Cardiac muscle cell (in vitro differentiated cells and primary cell): ENCODE measurements at regions not wholly inside any gene's neighbourhood (a gene's known extent, or its start where the extent isn't known, plus 50 kb on each side); places are given as distances from the start of the nearest gene placed in this dataset.
A peak's percentile ranks its signal among the peaks of the same experiment; 100 is the strongest.

Experiments
- DNase-seq, 2 donors: peaks; one replicate each; pipeline versions ENCODE4 v3.0.0 to v3.0.0-alpha.2; 2010 to 2017; ENCODE audit warnings: low read depth in 1 of 2, low spot score in 1 of 2
- H3K27ac ChIP-seq: fragments of 200-600 bp; sonication (generic); 2 replicates; pipeline ENCODE4 v1.5.1; 2016
- H3K27me3 ChIP-seq: fragments of 200-600 bp; sonication (generic); 2 replicates; pipeline ENCODE4 v1.6.0; 2016; ENCODE audit warnings: control low read depth
- H3K36me3 ChIP-seq: fragments of 200-600 bp; sonication (generic); 2 replicates; pipeline ENCODE4 v1.5.1; 2016; ENCODE audit warnings: control low read depth
- H3K4me1 ChIP-seq: fragments of 200-600 bp; sonication (generic); 2 replicates; pipeline ENCODE4 v1.8.1; 2017; ENCODE audit warnings: low read depth, mild to moderate bottlenecking, mixed run types
- H3K4me3 ChIP-seq: fragments of 200-600 bp; sonication (generic); 2 replicates; pipeline ENCODE4 v1.5.1; 2016; ENCODE audit warnings: mild to moderate bottlenecking
- H3K9me3 ChIP-seq: fragments of 200-600 bp; sonication (generic); 2 replicates; pipeline ENCODE4 v1.5.1; 2017; ENCODE audit warnings: low read depth, mild to moderate bottlenecking, control low read depth
- TF ChIP-seq, protein P1 (sequence below): IDR thresholded peaks from 2 replicates; pipeline ENCODE4 v1.5.1; 2012; ENCODE audit warnings: low read depth, mild to moderate bottlenecking, low read length

- H3K4me1 ChIP-seq = no peaks in the 10 kb centered on the region
- H3K9me3 ChIP-seq = no peaks in the 10 kb centered on the region
- no peaks in the 10 kb centered on the region for H3K36me3 ChIP-seq
- no peak overlapping the region for H3K27ac ChIP-seq
- DNase-seq = no peak
- H3K27me3 ChIP-seq = no peaks in the 10 kb centered on the region
- TF ChIP-seq, protein P1, sequence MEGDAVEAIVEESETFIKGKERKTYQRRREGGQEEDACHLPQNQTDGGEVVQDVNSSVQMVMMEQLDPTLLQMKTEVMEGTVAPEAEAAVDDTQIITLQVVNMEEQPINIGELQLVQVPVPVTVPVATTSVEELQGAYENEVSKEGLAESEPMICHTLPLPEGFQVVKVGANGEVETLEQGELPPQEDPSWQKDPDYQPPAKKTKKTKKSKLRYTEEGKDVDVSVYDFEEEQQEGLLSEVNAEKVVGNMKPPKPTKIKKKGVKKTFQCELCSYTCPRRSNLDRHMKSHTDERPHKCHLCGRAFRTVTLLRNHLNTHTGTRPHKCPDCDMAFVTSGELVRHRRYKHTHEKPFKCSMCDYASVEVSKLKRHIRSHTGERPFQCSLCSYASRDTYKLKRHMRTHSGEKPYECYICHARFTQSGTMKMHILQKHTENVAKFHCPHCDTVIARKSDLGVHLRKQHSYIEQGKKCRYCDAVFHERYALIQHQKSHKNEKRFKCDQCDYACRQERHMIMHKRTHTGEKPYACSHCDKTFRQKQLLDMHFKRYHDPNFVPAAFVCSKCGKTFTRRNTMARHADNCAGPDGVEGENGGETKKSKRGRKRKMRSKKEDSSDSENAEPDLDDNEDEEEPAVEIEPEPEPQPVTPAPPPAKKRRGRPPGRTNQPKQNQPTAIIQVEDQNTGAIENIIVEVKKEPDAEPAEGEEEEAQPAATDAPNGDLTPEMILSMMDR = no peak
- H3K4me3 ChIP-seq = no peak overlapping the region
These were observed 117.1 kb upstream of the CCDC28A start for GRCh38 chr6:138656364-138657064.

GRCh38 chr6:138657065-138657425 is 116.5 kb upstream of the CCDC28A start:
- H3K9me3 ChIP-seq = no peaks in the 10 kb centered on the region
- no peak overlapping the region for H3K4me3 ChIP-seq
- H3K27ac ChIP-seq = no peak overlapping the region
- no peaks in the 10 kb centered on the region for H3K36me3 ChIP-seq
- no peak for DNase-seq
- H3K27me3 ChIP-seq = no peaks in the 10 kb centered on the region
- TF ChIP-seq, protein P1 = no peak
- no peaks in the 10 kb centered on the region for H3K4me1 ChIP-seq

- H3K36me3 ChIP-seq = no peaks in the 10 kb centered on the region
These were observed 113.6 kb upstream of the CCDC28A start for GRCh38 chr6:138659998-138660397.

GRCh38 chr6:138662471-138662870 is 111.1 kb upstream of the CCDC28A start:
- Histone ChIP-seq H3K9me3 (no peaks in the 10 kb centered on the region), H3K4me1 (no peaks in the 10 kb centered on the region), H3K27me3 (no peaks in the 10 kb centered on the region), H3K27ac (no peak overlapping the region), H3K36me3 (no peaks in the 10 kb centered on the region), H3K4me3 (no peak overlapping the region)
- TF ChIP-seq, protein P1 = no peak
- peak in 1 of 2 donors; percentile 25 for DNase-seq

More at GRCh38 chr6:138659998-138660397, 113.6 kb upstream of the CCDC28A start:
- no peak overlapping the region for H3K4me3 ChIP-seq
- H3K27me3 ChIP-seq = no peaks in the 10 kb centered on the region
- H3K4me1 ChIP-seq = no peaks in the 10 kb centered on the region
- no peaks in the 10 kb centered on the region for H3K9me3 ChIP-seq
- TF ChIP-seq, protein P1 = no peak
- H3K27ac ChIP-seq = no peak overlapping the region
- DNase-seq = no peak

DNA sequence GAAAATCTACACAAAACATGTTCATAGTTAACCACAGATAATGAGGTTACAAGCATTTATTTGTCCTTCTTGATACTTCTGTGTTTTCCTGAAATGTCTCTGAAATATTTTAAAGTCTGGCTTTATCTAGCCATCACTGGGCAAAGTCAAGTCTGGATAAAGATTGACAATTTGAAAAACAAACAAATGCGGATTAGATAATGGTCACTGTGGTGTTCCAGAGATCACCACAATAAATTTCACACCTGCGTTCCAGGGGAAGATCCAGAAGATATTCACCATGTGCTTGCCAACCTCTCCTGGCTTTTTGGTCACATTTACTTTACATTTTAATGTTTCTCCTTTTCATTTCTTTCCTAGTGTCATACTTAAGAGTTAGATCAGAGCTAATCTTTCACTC is 109.7 kb upstream of the CCDC28A start:
- TF ChIP-seq, protein P1 = no peak

More for the DNA sequence above, 109.7 kb upstream of the CCDC28A start:
- Histone ChIP-seq H3K4me1 (no peaks in the 10 kb centered on the region), H3K27ac (no peak overlapping the region), H3K36me3 (no peaks in the 10 kb centered on the region), H3K27me3 (no peaks in the 10 kb centered on the region), H3K4me3 (no peak overlapping the region), H3K9me3 (no peaks in the 10 kb centered on the region)
- no peak for DNase-seq
